Stomach (tissue), 8 donors: ENCODE measurements at regions not wholly inside any gene's neighbourhood (a gene's known extent, or its start where the extent isn't known, plus 50 kb on each side); places are given as distances from the start of the nearest gene placed in this dataset.

ENCODE experiments used
- DNase-seq, 2 donors: peaks; one replicate each; pipeline versions ENCODE4 v3.0.0 to v3.0.0-alpha.2; 2013 to 2019
- H3K27ac ChIP-seq, 5 donors: fragments of 200-600 bp in 4 of 5; sonication (generic) in 4 of 5; one replicate each; pipeline ENCODE4 v1.5.1; 2013 to 2019; ENCODE audit warnings: mild to moderate bottlenecking in 1 of 5, moderate library complexity in 1 of 5
- H3K27me3 ChIP-seq, 3 donors: fragments of 200-600 bp; sonication (generic); one replicate each; pipeline ENCODE4 v1.5.1; 2017 to 2019; ENCODE audit warnings: mixed run types in 1 of 3
- H3K36me3 ChIP-seq, 4 donors: fragments of 200-600 bp; sonication (generic); 1 replicate in 3 of 4; 2 replicates in 1 of 4; pipeline ENCODE4 v1.5.1; 2016 to 2019
- H3K4me1 ChIP-seq, 4 donors: fragments of 200-600 bp; sonication (generic); one replicate each; pipeline ENCODE4 v1.5.1; 2016 to 2019
- H3K4me3 ChIP-seq, 4 donors: fragments of 200-600 bp; sonication (generic) in 3 of 4; one replicate each; pipeline ENCODE4 v1.5.1; 2016 to 2019; ENCODE audit warnings: mild to moderate bottlenecking in 1 of 4
- H3K9me3 ChIP-seq, 4 donors: fragments of 200-600 bp; sonication (generic); one replicate each; pipeline ENCODE4 v1.5.1; 2016 to 2019
- EP300 ChIP-seq: sonication (generic); formaldehyde crosslinking; IDR thresholded peaks from one replicate; pipeline ENCODE4 v1.6.1; 2017; ENCODE audit warnings: antibody characterized with exemption
- POLR2A ChIP-seq, 4 donors: fragments of 450-650 bp; IDR thresholded peaks; one replicate each; pipeline ENCODE4 v1.6.1; 2016; ENCODE audit warnings: antibody characterized with exemption in 4 of 4, control low read depth in 2 of 4, mild to moderate bottlenecking in 1 of 4, moderate library complexity in 1 of 4
- POLR2AphosphoS5 ChIP-seq, 3 donors: sonication (generic); formaldehyde crosslinking; IDR thresholded peaks; one replicate each; pipeline ENCODE4 v1.6.1; 2016; ENCODE audit warnings: antibody characterized with exemption in 3 of 3
- WGBS, 5 donors: extraction: QIAGEN DNeasy Blood & Tissue Kit in 3 of 5; methylation state at CpG; one replicate each; pipeline versions ENCODE4 v1.1.5 to v1.1.7; 2013 to 2018; 5-methylcytosine and 5-hydroxymethylcytosine counted together
- intact Hi-C: fragments of 100-400 bp; cut with DNase I; formaldehyde crosslinking; loops from one replicate; pipeline ENCODE4 v1.15.1; 2023; ENCODE audit warnings: low total_unique reads
- TF ChIP-seq, protein P1 (sequence below), 7 experiments: fragments of 450-650 bp in 4 of 7; fragments of 200-600 bp in 3 of 7; sonication (generic) in 3 of 7; IDR thresholded peaks; one replicate each; pipeline ENCODE4 v1.5.1; 2016 to 2019; ENCODE audit warnings: antibody characterized with exemption in 7 of 7, control low read depth in 2 of 7, mild to moderate bottlenecking in 1 of 7
- donor health status: healthy with polysubstance abuse.
- donor health status: Bipolar disorder and iron deficiency.
- donor health status: healthy.

DNA sequence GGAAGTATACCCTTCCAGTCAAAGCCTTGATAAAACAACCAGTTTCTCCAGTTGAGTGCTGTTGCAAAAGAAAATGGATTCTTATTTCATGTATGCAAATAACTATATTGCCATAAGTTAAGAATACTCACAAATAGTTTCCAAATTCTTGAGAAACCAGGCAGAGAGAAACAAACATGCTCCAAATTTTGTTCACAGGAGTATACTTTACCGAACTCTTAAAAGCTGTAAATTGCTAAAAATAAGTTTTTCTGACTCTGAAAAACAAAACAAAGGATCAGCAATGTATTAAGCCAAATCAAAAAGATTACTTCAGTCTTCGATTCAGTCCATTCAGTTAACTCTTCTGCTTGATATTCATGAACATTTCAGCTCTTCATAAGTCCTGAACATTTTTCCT, 646.5 kb downstream of the MCTP2 start:
- H3K27ac ChIP-seq, result no peak overlapping the region
- WGBS, 5 donors, result 63 to 95% (median 82%) methylated on average over 2 of the region's 2 CpGs
- peaks cover 0 to 6% (median 0%) of the 10 kb centered on the region in 4 donors for H3K9me3 ChIP-seq
- H3K4me3 ChIP-seq, result no peak overlapping the region
- DNase-seq, result no peak
- no peak for TF ChIP-seq POLR2AphosphoS5 (IDR thresholded peaks at IDR 0.05)
- no peak for TF ChIP-seq EP300
- TF ChIP-seq, protein P1, sequence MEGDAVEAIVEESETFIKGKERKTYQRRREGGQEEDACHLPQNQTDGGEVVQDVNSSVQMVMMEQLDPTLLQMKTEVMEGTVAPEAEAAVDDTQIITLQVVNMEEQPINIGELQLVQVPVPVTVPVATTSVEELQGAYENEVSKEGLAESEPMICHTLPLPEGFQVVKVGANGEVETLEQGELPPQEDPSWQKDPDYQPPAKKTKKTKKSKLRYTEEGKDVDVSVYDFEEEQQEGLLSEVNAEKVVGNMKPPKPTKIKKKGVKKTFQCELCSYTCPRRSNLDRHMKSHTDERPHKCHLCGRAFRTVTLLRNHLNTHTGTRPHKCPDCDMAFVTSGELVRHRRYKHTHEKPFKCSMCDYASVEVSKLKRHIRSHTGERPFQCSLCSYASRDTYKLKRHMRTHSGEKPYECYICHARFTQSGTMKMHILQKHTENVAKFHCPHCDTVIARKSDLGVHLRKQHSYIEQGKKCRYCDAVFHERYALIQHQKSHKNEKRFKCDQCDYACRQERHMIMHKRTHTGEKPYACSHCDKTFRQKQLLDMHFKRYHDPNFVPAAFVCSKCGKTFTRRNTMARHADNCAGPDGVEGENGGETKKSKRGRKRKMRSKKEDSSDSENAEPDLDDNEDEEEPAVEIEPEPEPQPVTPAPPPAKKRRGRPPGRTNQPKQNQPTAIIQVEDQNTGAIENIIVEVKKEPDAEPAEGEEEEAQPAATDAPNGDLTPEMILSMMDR (IDR thresholded peaks at IDR 0.05), result no peak
- TF ChIP-seq POLR2A (IDR thresholded peaks at IDR 0.05), result no peak
- no peaks in the 10 kb centered on the region for H3K36me3 ChIP-seq
- intact Hi-C loops, result no loop called here
- no peaks in the 10 kb centered on the region for H3K4me1 ChIP-seq
- no peaks in the 10 kb centered on the region for H3K27me3 ChIP-seq

DNA sequence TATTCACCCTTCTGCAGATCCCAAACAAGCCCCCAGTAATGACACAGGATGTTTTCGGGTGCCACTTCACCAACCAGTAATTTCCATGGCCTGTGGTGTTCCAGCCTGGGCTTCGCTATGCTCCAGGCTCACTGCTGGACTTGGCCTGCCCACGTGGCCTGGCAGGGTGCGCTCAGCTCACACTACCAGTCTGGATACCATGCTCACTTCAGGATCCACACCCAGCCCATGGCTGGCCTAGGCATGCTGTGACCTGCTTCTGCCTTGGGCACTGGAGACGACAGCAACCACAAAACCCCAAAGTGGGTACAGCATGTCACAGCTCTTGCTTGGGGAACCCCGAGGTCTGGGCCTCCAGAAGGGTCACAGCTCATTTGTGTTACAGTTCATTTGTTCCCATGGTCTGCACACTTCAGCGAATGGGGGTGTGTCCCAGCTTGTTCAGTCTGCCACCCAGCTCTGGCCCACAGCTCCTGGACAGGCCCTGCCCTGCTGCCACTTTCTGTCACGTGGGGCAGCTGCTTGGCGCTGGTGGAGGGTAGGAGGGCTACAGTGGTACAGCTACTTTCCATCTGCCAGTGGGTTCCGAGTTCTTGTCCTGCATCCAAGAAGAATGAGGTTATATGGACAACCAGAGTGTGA, 650.8 kb downstream of the MCTP2 start:
- WGBS, 5 donors, result 79 to 92% (median 90%) methylated on average over 10 of the region's 10 CpGs
- intact Hi-C loops, result no loop called here

DNA sequence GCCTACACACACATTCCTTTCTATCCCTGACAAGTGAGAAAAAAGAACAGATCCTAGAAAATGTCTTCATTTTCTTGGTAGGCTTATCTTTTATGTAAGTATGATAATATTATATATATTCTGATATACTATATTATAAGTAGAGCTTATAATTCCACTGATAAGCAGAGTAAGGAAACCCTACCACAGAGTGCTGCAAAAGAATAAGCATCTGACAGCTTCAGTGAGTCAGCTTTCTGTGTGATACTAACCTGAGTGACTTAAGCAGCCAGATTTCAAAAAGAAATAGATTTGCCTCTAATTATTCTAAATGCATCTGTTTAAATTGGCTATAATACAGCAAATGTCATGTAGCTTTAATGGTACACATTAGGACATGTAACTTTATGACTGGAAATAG, 656.0 kb downstream of the MCTP2 start:
- H3K4me1 ChIP-seq, result no peaks in the 10 kb centered on the region
- no peaks in the 10 kb centered on the region for H3K27me3 ChIP-seq
- H3K4me3 ChIP-seq, result no peak overlapping the region
- peaks cover 0 to 10% (median 4%) of the 10 kb centered on the region in 4 donors for H3K9me3 ChIP-seq
- intact Hi-C loops, result no loop called here
- no peak for DNase-seq
- no peak overlapping the region for H3K27ac ChIP-seq
- TF ChIP-seq EP300 (no peak), POLR2A (IDR thresholded peaks at IDR 0.05) (no peak), POLR2AphosphoS5 (IDR thresholded peaks at IDR 0.05) (no peak)
- TF ChIP-seq, protein P1 (IDR thresholded peaks at IDR 0.05), result no peak
- no peaks in the 10 kb centered on the region for H3K36me3 ChIP-seq

More for the DNA sequence above, 650.8 kb downstream of the MCTP2 start:
- Histone ChIP-seq H3K9me3 (peaks cover 0 to 10% (median 7%) of the 10 kb centered on the region in 4 donors), H3K36me3 (no peaks in the 10 kb centered on the region), H3K4me3 (no peak overlapping the region), H3K27me3 (no peaks in the 10 kb centered on the region), H3K4me1 (no peaks in the 10 kb centered on the region), H3K27ac (no peak overlapping the region)
- DNase-seq, result no peak
- no peak for TF ChIP-seq POLR2AphosphoS5 (IDR thresholded peaks at IDR 0.05)
- no peak for TF ChIP-seq EP300
- TF ChIP-seq POLR2A (IDR thresholded peaks at IDR 0.05), result no peak
- TF ChIP-seq, protein P1 (IDR thresholded peaks at IDR 0.05), result no peak

DNA sequence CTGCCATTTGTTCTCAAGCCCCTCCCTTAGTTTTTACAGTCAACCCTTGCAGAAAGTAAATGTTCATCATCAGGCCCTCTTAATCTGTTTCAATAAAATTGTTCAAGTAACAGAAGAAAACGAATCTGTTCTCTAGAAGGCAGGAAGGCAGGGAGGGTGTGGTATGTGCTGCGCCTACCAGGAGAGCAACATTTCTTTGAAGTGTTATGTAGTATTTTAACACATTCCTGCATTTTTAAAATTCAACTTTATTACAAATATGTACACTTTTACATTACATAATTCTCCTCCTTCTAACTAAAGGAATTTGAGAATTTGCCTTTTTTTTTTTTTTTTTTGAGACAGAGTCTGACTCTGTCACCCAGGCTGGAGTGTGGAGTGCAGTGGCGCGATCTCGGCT, 657.8 kb downstream of the MCTP2 start:
- Histone ChIP-seq H3K36me3 (no peaks in the 10 kb centered on the region), H3K27me3 (no peaks in the 10 kb centered on the region), H3K4me1 (no peaks in the 10 kb centered on the region), H3K9me3 (peaks cover 0 to 2% (median under 1%) of the 10 kb centered on the region in 4 donors), H3K4me3 (no peak overlapping the region), H3K27ac (no peak overlapping the region)
- intact Hi-C loops, result no loop called here
- no peak for DNase-seq
- 89 to 95% (median 94%) methylated on average over 5 of the region's 5 CpGs for WGBS, 5 donors
- TF ChIP-seq, protein P1 (IDR thresholded peaks at IDR 0.05), result no peak
- TF ChIP-seq POLR2AphosphoS5 (IDR thresholded peaks at IDR 0.05) (no peak), EP300 (no peak), POLR2A (IDR thresholded peaks at IDR 0.05) (no peak)
